Right lobe of liver (tissue), 6 donors: ENCODE measurements at regions not wholly inside any gene's neighbourhood (a gene's known extent, or its start where the extent isn't known, plus 50 kb on each side); places are given as distances from the start of the nearest gene placed in this dataset.

Experiments
- ATAC-seq, 4 donors: fragments of 200-7000 bp; cut with Tn5 transposase; one replicate each; pipeline ENCODE4 v1.9.1; 2020; ENCODE audit warnings: mild to moderate bottlenecking in 4 of 4, moderate library complexity in 4 of 4
- DNase-seq, 3 donors: peaks; one replicate each; pipeline ENCODE4 v3.0.0-alpha.2; 2020
- H3K27ac ChIP-seq, 3 donors: fragments of 200-600 bp; one replicate each; pipeline ENCODE4 v1.8.0; 2022
- H3K27me3 ChIP-seq, 2 donors: fragments of 200-600 bp; one replicate each; pipeline ENCODE4 v1.8.0; 2022
- H3K36me3 ChIP-seq, 4 donors: fragments of 200-600 bp; sonication (generic) in 1 of 4; one replicate each; pipeline versions ENCODE4 v1.5.1 to v1.8.0; 2017 to 2022; ENCODE audit warnings: control low read depth in 1 of 4
- H3K4me1 ChIP-seq, 4 donors: fragments of 200-600 bp; sonication (generic) in 1 of 4; one replicate each; pipeline versions ENCODE4 v1.5.1 to v1.8.0; 2017 to 2022; ENCODE audit warnings: control low read depth in 1 of 4
- H3K4me3 ChIP-seq, 3 donors: fragments of 200-600 bp; one replicate each; pipeline ENCODE4 v1.8.0; 2022
- H3K9me3 ChIP-seq, 4 donors: fragments of 200-600 bp; sonication (generic) in 1 of 4; one replicate each; pipeline versions ENCODE4 v1.5.1 to v1.8.0; 2017 to 2022; ENCODE audit warnings: control low read depth in 1 of 4
- CTCF ChIP-seq, 4 donors: fragments of 200-600 bp in 3 of 4; fragments of 450-650 bp in 1 of 4; IDR thresholded peaks; one replicate each; pipeline versions ENCODE4 v1.5.1 to v1.8.0; 2016 to 2022; ENCODE audit warnings: antibody characterized with exemption in 4 of 4, mild to moderate bottlenecking in 2 of 4
- POLR2A ChIP-seq: fragments of 450-650 bp; IDR thresholded peaks from one replicate; pipeline ENCODE4 v1.6.1; 2017; ENCODE audit warnings: antibody characterized with exemption, mild to moderate bottlenecking
- WGBS: methylation state at CpG from one replicate; pipeline ENCODE4 v1.1.6; 2018; ENCODE audit warnings: low coverage, low lambda C conversion rate; ENCODE audit not compliant: insufficient coverage; ENCODE audit errors: missing lambda C conversion rate; 5-methylcytosine and 5-hydroxymethylcytosine counted together
- intact Hi-C, 2 donors: fragments of 100-400 bp; cut with DNase I; formaldehyde crosslinking; loops; one replicate each; pipeline versions ENCODE4 v1.11.2 to v1.14.1; 2022
- small RNA-seq, 2 experiments: library from RNA; depleted of rRNA; stranded (forward); fragments of <200 nt; gene quantifications; one replicate each; pipeline ENCODE3, GENCODE V24; 2016
- donor health status: DM: no; HTN: yes; CAD: no.
- donor health status: DM: no; HTN: no; CAD: no.
- donor health status: DM: no; HTN: no; CAD: no.
- donor health status: DM: no; HTN: yes; CAD: no.
- donor health status: DM: no; HTN: yes; CAD: no.

- Histone ChIP-seq H3K36me3 (no peaks in the 10 kb centered on the region), H3K9me3 (no peaks in the 10 kb centered on the region), H3K27me3 (no peaks in the 10 kb centered on the region), H3K4me1 (no peaks in the 10 kb centered on the region), H3K27ac (no peak overlapping the region), H3K4me3 (no peak overlapping the region)
- no peak for DNase-seq
- TF ChIP-seq POLR2A, result no peak
- TF ChIP-seq CTCF (IDR thresholded peaks at IDR 0.05), result no peak
- ATAC-seq, result no peak
- intact Hi-C loops, result no loop called here
- WGBS, result 38% methylated on average over 1 of the region's 1 CpG
Observed at GRCh38 chr20:39089797-39090196, 127.7 kb downstream of the DHX35 start.

Small RNAs in the stretch of these regions (small RNA-seq; reads per million reads assigned to genes)
- 0 to 0.13 reads per million in 2 experiments for gene RN7SL680P
